ENCODE measurements at regions not wholly inside any gene's neighbourhood (a gene's known extent, or its start where the extent isn't known, plus 50 kb on each side); places are given as distances from the start of the nearest gene placed in this dataset.

GRCh38 chr6:120700001-120700400, 634.3 kb downstream of the TBC1D32 start:
- Histone ChIP-seq H3K27ac (ENCODE audit: low read depth, low read length) (no peak overlapping the region), H3K27me3 (ENCODE audit: control insufficient read depth, insufficient read depth, low read length) (no peaks in the 10 kb centered on the region), H3K9me3 (ENCODE audit: control insufficient read depth, insufficient read depth, low read length) (no peaks in the 10 kb centered on the region), H3K4me3 (ENCODE audit: low read depth, low read length) (no peak overlapping the region), H3K4me1 (ENCODE audit: control insufficient read depth, insufficient read depth, low read length) (no peaks in the 10 kb centered on the region), H3K36me3 (ENCODE audit: control insufficient read depth, insufficient read depth, low read length) (no peaks in the 10 kb centered on the region)
- DNase-seq (ENCODE audit: low read depth in 4 of 6, low spot score in 6 of 6), result peak in 2 of 6 donors; percentile 6 to 79
- no CpG with 5 or more reads among the region's 4 CpGs for WGBS (ENCODE audit: insufficient coverage)

DNA sequence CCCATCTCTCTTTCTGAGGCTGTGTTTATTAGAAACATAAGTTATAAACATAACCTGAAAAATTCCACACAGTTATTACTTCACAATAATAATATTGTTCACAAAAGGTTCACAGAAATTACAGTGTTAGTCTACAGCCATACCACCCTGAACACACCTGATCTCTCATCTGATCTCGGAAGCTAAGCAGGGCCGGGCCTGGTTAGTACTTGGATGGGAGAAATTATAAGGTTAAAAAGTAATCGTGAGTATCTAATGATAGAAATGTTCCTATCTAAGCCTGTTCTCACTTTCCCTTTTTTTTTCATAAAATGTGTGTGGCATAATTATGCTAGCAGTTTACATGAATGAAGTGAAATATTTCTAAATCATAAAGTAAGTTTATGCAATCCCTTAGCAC, 647.8 kb downstream of the TBC1D32 start:
- no CpG with 5 or more reads among the region's 3 CpGs for WGBS (ENCODE audit: insufficient coverage)
- Histone ChIP-seq H3K36me3 (ENCODE audit: control insufficient read depth, insufficient read depth, low read length) (no peaks in the 10 kb centered on the region), H3K4me1 (ENCODE audit: control insufficient read depth, insufficient read depth, low read length) (no peaks in the 10 kb centered on the region)

GRCh38 chr6:120682145-120682544, 652.1 kb downstream of the TBC1D32 start:
- H3K36me3 ChIP-seq (ENCODE audit: control insufficient read depth, insufficient read depth, low read length), result no peaks in the 10 kb centered on the region
- H3K27ac ChIP-seq (ENCODE audit: low read depth, low read length), result no peak overlapping the region
- WGBS (ENCODE audit: insufficient coverage), result no CpG with 5 or more reads among the region's 3 CpGs
- no peaks in the 10 kb centered on the region for H3K9me3 ChIP-seq (ENCODE audit: control insufficient read depth, insufficient read depth, low read length)
- no peaks in the 10 kb centered on the region for H3K27me3 ChIP-seq (ENCODE audit: control insufficient read depth, insufficient read depth, low read length)
- H3K4me1 ChIP-seq (ENCODE audit: control insufficient read depth, insufficient read depth, low read length), result no peaks in the 10 kb centered on the region
- no peak for DNase-seq (ENCODE audit: low read depth in 4 of 6, low spot score in 6 of 6)
- no peak overlapping the region for H3K4me3 ChIP-seq (ENCODE audit: low read depth, low read length)

More for the DNA sequence above, 647.8 kb downstream of the TBC1D32 start:
- DNase-seq (ENCODE audit: low read depth in 4 of 6, low spot score in 6 of 6), result no peak
- no peak overlapping the region for H3K27ac ChIP-seq (ENCODE audit: low read depth, low read length)
- no peaks in the 10 kb centered on the region for H3K27me3 ChIP-seq (ENCODE audit: control insufficient read depth, insufficient read depth, low read length)
- no peak overlapping the region for H3K4me3 ChIP-seq (ENCODE audit: low read depth, low read length)
- H3K9me3 ChIP-seq (ENCODE audit: control insufficient read depth, insufficient read depth, low read length), result no peaks in the 10 kb centered on the region

GRCh38 chr6:120681204-120681603, 653.1 kb downstream of the TBC1D32 start:
- no peaks in the 10 kb centered on the region for H3K27me3 ChIP-seq (ENCODE audit: control insufficient read depth, insufficient read depth, low read length)
- DNase-seq (ENCODE audit: low read depth in 4 of 6, low spot score in 6 of 6), result peak in 1 of 6 donors; percentile 4

DNA sequence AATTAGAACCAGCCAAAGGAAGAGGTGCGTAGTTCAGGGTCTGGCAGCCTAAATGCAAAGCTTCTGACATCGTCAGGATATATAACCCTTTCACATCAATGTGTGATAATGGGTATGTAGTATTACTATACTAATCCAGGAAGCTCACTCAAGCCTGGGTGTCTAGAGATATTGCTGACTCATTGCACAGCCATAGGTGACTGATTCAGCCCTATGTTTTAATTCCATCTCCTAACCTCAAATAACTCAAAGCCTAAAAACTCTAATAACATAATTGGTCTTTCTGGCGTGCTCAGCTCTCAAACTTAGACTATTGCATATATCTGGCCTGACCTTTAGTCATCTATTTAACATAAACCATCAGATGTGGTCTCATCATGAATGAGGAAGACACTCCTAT, 658.4 kb downstream of the TBC1D32 start:
- WGBS (ENCODE audit: insufficient coverage), result 89% methylated on average over 1 of the region's 3 CpGs
- no peak for DNase-seq (ENCODE audit: low read depth in 4 of 6, low spot score in 6 of 6)
- Histone ChIP-seq H3K4me3 (ENCODE audit: low read depth, low read length) (no peak overlapping the region), H3K27ac (ENCODE audit: low read depth, low read length) (no peak overlapping the region), H3K27me3 (ENCODE audit: control insufficient read depth, insufficient read depth, low read length) (no peaks in the 10 kb centered on the region), H3K9me3 (ENCODE audit: control insufficient read depth, insufficient read depth, low read length) (no peaks in the 10 kb centered on the region), H3K4me1 (ENCODE audit: control insufficient read depth, insufficient read depth, low read length) (no peaks in the 10 kb centered on the region), H3K36me3 (ENCODE audit: control insufficient read depth, insufficient read depth, low read length) (no peaks in the 10 kb centered on the region)

More at GRCh38 chr6:120681204-120681603, 653.1 kb downstream of the TBC1D32 start:
- H3K4me3 ChIP-seq (ENCODE audit: low read depth, low read length), result no peak overlapping the region
- WGBS (ENCODE audit: insufficient coverage), result no CpG with 5 or more reads among the region's 2 CpGs
- H3K27ac ChIP-seq (ENCODE audit: low read depth, low read length), result no peak overlapping the region
- H3K9me3 ChIP-seq (ENCODE audit: control insufficient read depth, insufficient read depth, low read length), result no peaks in the 10 kb centered on the region
- H3K4me1 ChIP-seq (ENCODE audit: control insufficient read depth, insufficient read depth, low read length), result no peaks in the 10 kb centered on the region
- H3K36me3 ChIP-seq (ENCODE audit: control insufficient read depth, insufficient read depth, low read length), result no peaks in the 10 kb centered on the region

DNA sequence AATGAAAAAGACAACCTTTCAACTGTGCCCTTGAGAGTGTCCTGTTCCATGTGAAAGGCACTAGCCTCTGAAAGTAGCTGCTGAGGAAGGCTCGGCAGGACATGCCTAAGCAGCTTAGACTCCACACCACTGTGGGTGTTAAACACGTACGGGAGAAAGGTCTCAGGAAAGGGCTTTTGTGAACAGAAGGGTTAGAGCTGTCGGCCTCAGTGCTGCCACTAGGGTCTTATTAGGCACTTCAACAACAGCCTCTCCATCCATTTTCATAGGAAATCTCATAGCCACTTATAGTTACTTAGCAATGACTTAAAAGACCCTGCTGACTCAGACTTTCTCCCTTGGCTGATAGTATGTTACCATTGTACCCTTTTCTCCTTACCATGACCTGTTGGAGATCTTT, 662.8 kb downstream of the TBC1D32 start:
- Histone ChIP-seq H3K27me3 (ENCODE audit: control insufficient read depth, insufficient read depth, low read length) (no peaks in the 10 kb centered on the region), H3K27ac (ENCODE audit: low read depth, low read length) (no peak overlapping the region), H3K36me3 (ENCODE audit: control insufficient read depth, insufficient read depth, low read length) (no peaks in the 10 kb centered on the region), H3K9me3 (ENCODE audit: control insufficient read depth, insufficient read depth, low read length) (no peaks in the 10 kb centered on the region), H3K4me3 (ENCODE audit: low read depth, low read length) (no peak overlapping the region), H3K4me1 (ENCODE audit: control insufficient read depth, insufficient read depth, low read length) (no peaks in the 10 kb centered on the region)
- no peak for DNase-seq (ENCODE audit: low read depth in 4 of 6, low spot score in 6 of 6)
- WGBS (ENCODE audit: insufficient coverage), result 37% methylated on average over 2 of the region's 4 CpGs

GRCh38 chr6:120652506-120652905, 681.8 kb downstream of the TBC1D32 start:
- 100% methylated on average over 1 of the region's 2 CpGs for WGBS (ENCODE audit: insufficient coverage)
- no peaks in the 10 kb centered on the region for H3K4me1 ChIP-seq (ENCODE audit: control insufficient read depth, insufficient read depth, low read length)
- peak in 1 of 6 donors; percentile 14 for DNase-seq (ENCODE audit: low read depth in 4 of 6, low spot score in 6 of 6)
- no peak overlapping the region for H3K27ac ChIP-seq (ENCODE audit: low read depth, low read length)
- no peak overlapping the region for H3K4me3 ChIP-seq (ENCODE audit: low read depth, low read length)
- no peaks in the 10 kb centered on the region for H3K9me3 ChIP-seq (ENCODE audit: control insufficient read depth, insufficient read depth, low read length)
- H3K36me3 ChIP-seq (ENCODE audit: control insufficient read depth, insufficient read depth, low read length), result no peaks in the 10 kb centered on the region
- no peaks in the 10 kb centered on the region for H3K27me3 ChIP-seq (ENCODE audit: control insufficient read depth, insufficient read depth, low read length)

- no peak for DNase-seq (ENCODE audit: low read depth in 4 of 6, low spot score in 6 of 6)
- Histone ChIP-seq H3K27ac (ENCODE audit: low read depth, low read length) (no peak overlapping the region), H3K27me3 (ENCODE audit: control insufficient read depth, insufficient read depth, low read length) (no peaks in the 10 kb centered on the region), H3K4me1 (ENCODE audit: control insufficient read depth, insufficient read depth, low read length) (no peaks in the 10 kb centered on the region), H3K9me3 (ENCODE audit: control insufficient read depth, insufficient read depth, low read length) (no peaks in the 10 kb centered on the region), H3K36me3 (ENCODE audit: control insufficient read depth, insufficient read depth, low read length) (no peaks in the 10 kb centered on the region), H3K4me3 (ENCODE audit: low read depth, low read length) (no peak overlapping the region)
- WGBS (ENCODE audit: insufficient coverage), result no CpG with 5 or more reads among the region's 2 CpGs
These were observed 685.6 kb downstream of the TBC1D32 start for GRCh38 chr6:120648713-120649112.

DNA sequence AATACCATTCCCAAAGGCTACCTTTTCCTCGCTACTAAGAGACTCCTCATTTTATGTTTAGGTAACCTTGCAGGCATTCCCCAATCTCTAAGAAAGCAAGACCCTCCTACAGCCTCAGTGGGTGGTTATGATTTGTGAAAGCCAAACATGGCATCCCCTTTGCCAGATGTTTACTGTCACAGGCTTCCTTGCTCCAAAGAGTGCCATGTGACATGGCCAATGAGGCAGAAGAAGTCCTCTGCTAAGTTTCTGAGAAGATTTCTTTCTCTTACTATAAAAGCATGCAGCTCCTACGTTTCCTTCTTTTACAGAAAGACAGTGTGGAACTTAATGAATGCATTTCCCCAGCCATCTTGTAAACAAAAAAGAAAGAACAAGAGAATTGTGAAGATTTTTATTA, 688.2 kb downstream of the TBC1D32 start:
- H3K4me1 ChIP-seq (ENCODE audit: control insufficient read depth, insufficient read depth, low read length), result no peaks in the 10 kb centered on the region
- DNase-seq (ENCODE audit: low read depth in 4 of 6, low spot score in 6 of 6), result no peak
- H3K4me3 ChIP-seq (ENCODE audit: low read depth, low read length), result no peak overlapping the region
- no peaks in the 10 kb centered on the region for H3K27me3 ChIP-seq (ENCODE audit: control insufficient read depth, insufficient read depth, low read length)
- WGBS (ENCODE audit: insufficient coverage), result no CpG with 5 or more reads among the region's 2 CpGs
- H3K9me3 ChIP-seq (ENCODE audit: control insufficient read depth, insufficient read depth, low read length), result no peaks in the 10 kb centered on the region
- no peaks in the 10 kb centered on the region for H3K36me3 ChIP-seq (ENCODE audit: control insufficient read depth, insufficient read depth, low read length)
- H3K27ac ChIP-seq (ENCODE audit: low read depth, low read length), result no peak overlapping the region

GRCh38 chr6:120632975-120633374, 701.3 kb downstream of the TBC1D32 start:
- no peak overlapping the region for H3K4me3 ChIP-seq (ENCODE audit: low read depth, low read length)
- no peak for DNase-seq (ENCODE audit: low read depth in 4 of 6, low spot score in 6 of 6)
- no peaks in the 10 kb centered on the region for H3K4me1 ChIP-seq (ENCODE audit: control insufficient read depth, insufficient read depth, low read length)
- no peak overlapping the region for H3K27ac ChIP-seq (ENCODE audit: low read depth, low read length)
- WGBS (ENCODE audit: insufficient coverage), result 67% methylated on average over 1 of the region's 1 CpG
- no peaks in the 10 kb centered on the region for H3K9me3 ChIP-seq (ENCODE audit: control insufficient read depth, insufficient read depth, low read length)
- no peaks in the 10 kb centered on the region for H3K36me3 ChIP-seq (ENCODE audit: control insufficient read depth, insufficient read depth, low read length)
- H3K27me3 ChIP-seq (ENCODE audit: control insufficient read depth, insufficient read depth, low read length), result no peaks in the 10 kb centered on the region
